ENCODE measurements at regions not wholly inside any gene's neighbourhood (a gene's known extent, or its start where the extent isn't known, plus 50 kb on each side); places are given as distances from the start of the nearest gene placed in this dataset.

- Mint-ChIP-seq H3K4me3 (no peak overlapping the region), H3K27me3 (ENCODE audit: low read depth) (no peaks in the 10 kb centered on the region; the same call in 1 of the 2 replicates), H3K4me1 (no peaks in the 10 kb centered on the region), H3K36me3 (peaks cover 15% of the 10 kb centered on the region), H3K27ac (no peak overlapping the region), H3K9me3 (peaks cover 17% of the 10 kb centered on the region)
- no peak for TF ChIP-seq GABPB1 (CRISPR knock-in tag; IDR thresholded peaks at IDR 0.05)
- TF ChIP-seq ZNF396 (CRISPR knock-in tag; IDR thresholded peaks at IDR 0.05; ENCODE audit: borderline replicate concordance) = no peak
- no peak for TF ChIP-seq NFE2L1 (CRISPR knock-in tag; IDR thresholded peaks at IDR 0.05)
- TF ChIP-seq FOXP4 (CRISPR knock-in tag; IDR thresholded peaks at IDR 0.05) = no peak
- TF ChIP-seq STAT6 (CRISPR knock-in tag; conservative IDR thresholded peaks at IDR 0.05; ENCODE audit: low read depth) = no peak
- DNase-seq (ENCODE audit: low spot score) (no peak), ATAC-seq (no peak)
- ChIA-PET POLR2A (no interaction called here), CTCF (no interaction called here)
Measured at GRCh38 chr1:61560385-61560784, 164.6 kb downstream of the TM2D1 start.

GRCh38 chr1:61556631-61557030 lies 168.3 kb downstream of the TM2D1 start:
- H3K27ac Mint-ChIP-seq = no peak overlapping the region
- no peak overlapping the region for H3K4me3 Mint-ChIP-seq
- TF ChIP-seq E2F5 (CRISPR knock-in tag; IDR thresholded peaks at IDR 0.05) = no peak
- no peak for TF ChIP-seq RORB (CRISPR knock-in tag; IDR thresholded peaks at IDR 0.05)
- no peak for TF ChIP-seq CREM (CRISPR knock-in tag; IDR thresholded peaks at IDR 0.05)
- TF ChIP-seq ATF2 (CRISPR knock-in tag; IDR thresholded peaks at IDR 0.05; ENCODE audit: borderline replicate concordance, low read depth) = no peak
- DNase-seq (ENCODE audit: low spot score) (no peak), ATAC-seq (no peak)
- ChIA-PET POLR2A (no interaction called here), CTCF (no interaction called here)
- no peaks in the 10 kb centered on the region for H3K4me1 Mint-ChIP-seq
- peaks cover 24% of the 10 kb centered on the region for H3K9me3 Mint-ChIP-seq
- no peaks in the 10 kb centered on the region; the same call in 1 of the 2 replicates for H3K27me3 Mint-ChIP-seq (ENCODE audit: low read depth)
- peaks cover 7% of the 10 kb centered on the region for H3K36me3 Mint-ChIP-seq

GRCh38 chr1:61552630-61553305 lies 172.2 kb downstream of the TM2D1 start:
- Mint-ChIP-seq H3K4me3 (no peak overlapping the region), H3K4me1 (no peaks in the 10 kb centered on the region), H3K27me3 (ENCODE audit: low read depth) (no peaks in the 10 kb centered on the region; the same call in 1 of the 2 replicates), H3K36me3 (peaks cover 7% of the 10 kb centered on the region), H3K27ac (no peak overlapping the region), H3K9me3 (peaks cover 24% of the 10 kb centered on the region)
- POLR2A ChIA-PET = no interaction called here
- ATAC-seq (no peak), DNase-seq (ENCODE audit: low spot score) (no peak)
- CTCF ChIA-PET = no interaction called here
- TF ChIP-seq HMGXB4 (CRISPR knock-in tag; IDR thresholded peaks at IDR 0.05) (no peak), NFATC4 (CRISPR knock-in tag; IDR thresholded peaks at IDR 0.05) (no peak), KAT7 (CRISPR knock-in tag; IDR thresholded peaks at IDR 0.05; ENCODE audit: borderline replicate concordance) (no peak), CBFB (CRISPR knock-in tag; IDR thresholded peaks at IDR 0.05; ENCODE audit: low read depth) (no peak), STAT6 (CRISPR knock-in tag; conservative IDR thresholded peaks at IDR 0.05; ENCODE audit: low read depth) (no peak), ZNF232 (CRISPR knock-in tag; IDR thresholded peaks at IDR 0.05) (no peak), JUN (CRISPR knock-in tag; IDR thresholded peaks at IDR 0.05) (no peak), ZNF396 (CRISPR knock-in tag; IDR thresholded peaks at IDR 0.05; ENCODE audit: borderline replicate concordance) (no peak)
